ENCODE measurements at regions not wholly inside any gene's neighbourhood (a gene's known extent, or its start where the extent isn't known, plus 50 kb on each side); places are given as distances from the start of the nearest gene placed in this dataset.

GRCh38 chr13:31540281-31540680, 199.0 kb upstream of the RXFP2 start:
- TF ChIP-seq, protein P1, sequence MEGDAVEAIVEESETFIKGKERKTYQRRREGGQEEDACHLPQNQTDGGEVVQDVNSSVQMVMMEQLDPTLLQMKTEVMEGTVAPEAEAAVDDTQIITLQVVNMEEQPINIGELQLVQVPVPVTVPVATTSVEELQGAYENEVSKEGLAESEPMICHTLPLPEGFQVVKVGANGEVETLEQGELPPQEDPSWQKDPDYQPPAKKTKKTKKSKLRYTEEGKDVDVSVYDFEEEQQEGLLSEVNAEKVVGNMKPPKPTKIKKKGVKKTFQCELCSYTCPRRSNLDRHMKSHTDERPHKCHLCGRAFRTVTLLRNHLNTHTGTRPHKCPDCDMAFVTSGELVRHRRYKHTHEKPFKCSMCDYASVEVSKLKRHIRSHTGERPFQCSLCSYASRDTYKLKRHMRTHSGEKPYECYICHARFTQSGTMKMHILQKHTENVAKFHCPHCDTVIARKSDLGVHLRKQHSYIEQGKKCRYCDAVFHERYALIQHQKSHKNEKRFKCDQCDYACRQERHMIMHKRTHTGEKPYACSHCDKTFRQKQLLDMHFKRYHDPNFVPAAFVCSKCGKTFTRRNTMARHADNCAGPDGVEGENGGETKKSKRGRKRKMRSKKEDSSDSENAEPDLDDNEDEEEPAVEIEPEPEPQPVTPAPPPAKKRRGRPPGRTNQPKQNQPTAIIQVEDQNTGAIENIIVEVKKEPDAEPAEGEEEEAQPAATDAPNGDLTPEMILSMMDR (IDR thresholded peaks at IDR 0.05), result no peak
- no peak for TF ChIP-seq POLR2A (IDR thresholded peaks at IDR 0.05)
